ENCODE measurements at regions not wholly inside any gene's neighbourhood (a gene's known extent, or its start where the extent isn't known, plus 50 kb on each side); places are given as distances from the start of the nearest gene placed in this dataset.

- no peaks in the 10 kb centered on the region for H3K27me3 ChIP-seq (ENCODE audit: insufficient read depth, low read length)
- H3K27ac ChIP-seq (ENCODE audit: low read depth, low read length) = no peak overlapping the region
- TF ChIP-seq CEBPB (IDR thresholded peaks at IDR 0.05; ENCODE audit: low read depth) (no peak), CTCF (IDR thresholded peaks at IDR 0.05 in 2 of 3, conservative IDR thresholded peaks at IDR 0.05 in 1 of 3; ENCODE audit: borderline replicate concordance in 1 of 3, insufficient read depth in 1 of 3, low read depth in 2 of 3, low read length in 2 of 3) (no peak), EGR1 (IDR thresholded peaks at IDR 0.05; ENCODE audit: low read depth) (no peak), ZFX (IDR thresholded peaks at IDR 0.05) (no peak), EZH2 (IDR thresholded peaks at IDR 0.05) (no peak), ELF1 (IDR thresholded peaks at IDR 0.05; ENCODE audit: borderline replicate concordance, low read depth) (no peak), POLR2AphosphoS5 (IDR thresholded peaks at IDR 0.05; ENCODE audit: low read depth, low read length) (no peak), REST (IDR thresholded peaks at IDR 0.05; ENCODE audit: low read depth) (no peak)
- no peaks in the 10 kb centered on the region for H3K9me2 ChIP-seq (ENCODE audit: insufficient read depth)
- no peaks in the 10 kb centered on the region for H4K20me1 ChIP-seq (ENCODE audit: insufficient read depth)
- no peaks in the 10 kb centered on the region for H3K79me2 ChIP-seq (ENCODE audit: insufficient read depth, low read length)
- CTCF ChIA-PET = no interaction called here
- no peak overlapping the region for H2AFZ ChIP-seq (ENCODE audit: low read depth, low read length, poor library complexity, severe bottlenecking)
- BruUV-seq (replicated peaks) = no TSS peak
- H3K4me1 ChIP-seq (ENCODE audit: control insufficient read depth in 1 of 2, insufficient read depth in 2 of 2, low read length in 2 of 2) = no peaks in the 10 kb centered on the region
- RAD21 ChIA-PET (ENCODE audit: low non-redundant PET in 1 of 2, low total read pairs in 2 of 2, uncharacterized antibody in 2 of 2, unreplicated experiment in 2 of 2) = no interaction called here
- no peak overlapping the region for H3K9ac ChIP-seq (ENCODE audit: low read length)
- peaks cover 2 to 31% of the 10 kb centered on the region in 2 experiments; a peak in 2 of 4 replicates for H3K9me3 ChIP-seq (ENCODE audit: control insufficient read depth in 1 of 2, insufficient read depth in 1 of 2, low read depth in 1 of 2, low read length in 2 of 2)
- H3K4me3 ChIP-seq (replicated peaks in 1 of 2; ENCODE audit: low read depth in 1 of 2, low read length in 2 of 2) = no peak overlapping the region
- intact Hi-C loops (cut with micrococcal nuclease) = no loop called here
- no peak for DNase-seq (ENCODE audit: low read depth, low spot score)
- no peaks in the 10 kb centered on the region for H3K36me3 ChIP-seq (ENCODE audit: control insufficient read depth in 1 of 2, insufficient read depth in 2 of 2, low read length in 2 of 2)
- POLR2A ChIA-PET = no interaction called here
- ATAC-seq = no peak
- H3K4me2 ChIP-seq (ENCODE audit: low read length) = no peak overlapping the region
Measured at GRCh38 chr15:47013446-47013845, 703.9 kb upstream of the SEMA6D start.

Data from HCT116 (cell line).